Fibroblast of gingiva (primary cell): ENCODE measurements at regions not wholly inside any gene's neighbourhood (a gene's known extent, or its start where the extent isn't known, plus 50 kb on each side); places are given as distances from the start of the nearest gene placed in this dataset.

Experiments
- DNase-seq: peaks from one replicate; pipeline ENCODE4 v3.0.0-alpha.2; 2011; ENCODE audit warnings: low read depth

GRCh38 chr3:111244760-111245159, 173.1 kb downstream of the NECTIN3 start:
- peak; percentile 46 for DNase-seq

GRCh38 chr3:111246967-111247760, 175.5 kb downstream of the NECTIN3 start:
- DNase-seq, result peak; percentile 87

GRCh38 chr3:111248406-111248805, 176.8 kb downstream of the NECTIN3 start:
- no peak for DNase-seq

- no peak for DNase-seq
Observed at GRCh38 chr3:111249421-111249820, 177.8 kb downstream of the NECTIN3 start.

- DNase-seq, result peak; percentile 58
Observed at GRCh38 chr3:111252779-111253178, 181.2 kb downstream of the NECTIN3 start.

GRCh38 chr3:111253733-111254132, 182.1 kb downstream of the NECTIN3 start:
- no peak for DNase-seq

- no peak for DNase-seq
Observed at GRCh38 chr3:111260878-111261277, 189.3 kb downstream of the NECTIN3 start.

- no peak for DNase-seq
Observed at GRCh38 chr3:111269777-111270176, 198.2 kb downstream of the NECTIN3 start.

- DNase-seq, result peak; percentile 32
Observed at GRCh38 chr3:111277226-111277625, 205.6 kb downstream of the NECTIN3 start.

GRCh38 chr3:111278959-111279358, 207.3 kb downstream of the NECTIN3 start:
- no peak for DNase-seq

GRCh38 chr3:111282024-111282423, 210.4 kb downstream of the NECTIN3 start:
- no peak for DNase-seq

- no peak for DNase-seq
Observed at GRCh38 chr3:111283165-111283564, 211.5 kb downstream of the NECTIN3 start.

- no peak for DNase-seq
Observed at GRCh38 chr3:111284503-111285183, 213.0 kb downstream of the NECTIN3 start.

GRCh38 chr3:111285184-111285538, 213.5 kb downstream of the NECTIN3 start:
- no peak for DNase-seq

GRCh38 chr3:111285694-111286093, 214.1 kb downstream of the NECTIN3 start:
- peak; percentile 2 for DNase-seq

GRCh38 chr3:111286746-111287145, 215.1 kb downstream of the NECTIN3 start:
- no peak for DNase-seq

- DNase-seq, result no peak
Observed at GRCh38 chr3:111292117-111292516, 220.5 kb downstream of the NECTIN3 start.

GRCh38 chr3:111299192-111299615, 227.6 kb downstream of the NECTIN3 start:
- DNase-seq, result peak; percentile 17

- no peak for DNase-seq
Observed at GRCh38 chr3:111301238-111301798, 229.7 kb downstream of the NECTIN3 start.

- DNase-seq, result no peak
Observed at GRCh38 chr3:111302063-111302462, 230.4 kb downstream of the NECTIN3 start.

GRCh38 chr3:111303760-111304159, 232.1 kb downstream of the NECTIN3 start:
- peak; percentile 34 for DNase-seq

GRCh38 chr3:111307676-111308075, 234.3 kb upstream of the CD96 start:
- no peak for DNase-seq

- DNase-seq, result no peak
Observed at GRCh38 chr3:111311126-111311525, 230.9 kb upstream of the CD96 start.
